ENCODE measurements at regions not wholly inside any gene's neighbourhood (a gene's known extent, or its start where the extent isn't known, plus 50 kb on each side); places are given as distances from the start of the nearest gene placed in this dataset.

DNA sequence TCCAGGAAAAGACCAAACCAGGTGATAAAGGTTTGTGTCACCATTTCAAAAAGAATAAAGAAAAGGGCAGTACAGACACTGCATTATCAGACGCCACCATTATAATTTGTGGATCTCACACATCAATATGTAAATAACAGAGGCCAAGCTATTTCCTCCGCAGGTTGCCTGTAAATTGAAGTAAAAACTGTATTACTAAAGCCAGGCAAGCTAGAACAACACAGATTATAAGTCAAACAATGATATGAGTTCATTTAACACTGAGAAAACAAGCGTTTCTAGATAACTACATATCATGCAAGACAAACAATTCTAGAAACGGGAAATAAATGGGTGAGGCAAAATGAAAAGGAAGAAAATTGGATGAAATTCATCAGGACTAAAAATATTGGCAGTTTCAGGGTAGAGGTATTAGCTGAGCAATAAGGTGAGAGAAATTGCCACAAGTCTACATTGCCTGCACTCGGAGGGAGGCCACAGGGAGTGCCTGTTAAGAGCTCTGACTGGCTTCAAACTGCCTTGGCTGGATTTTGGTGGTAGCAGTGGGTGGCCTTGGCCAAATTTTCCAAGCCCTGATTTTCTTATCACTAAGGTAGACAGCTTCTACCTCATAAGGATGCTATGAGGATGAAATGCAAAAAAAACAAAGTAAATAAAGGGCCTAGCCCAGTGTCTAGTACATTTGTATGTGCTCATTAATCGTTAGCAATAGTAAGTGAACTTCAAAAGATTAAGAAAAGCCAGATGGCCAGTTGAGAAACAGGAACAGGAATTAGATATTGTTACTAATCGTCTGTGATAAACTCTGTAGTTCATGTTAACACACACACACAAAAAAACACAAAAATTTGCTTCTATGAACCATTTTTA is 240.0 kb upstream of the NFE2L3 start:
- DNase-seq (ENCODE audit: low spot score), result no peak

DNA sequence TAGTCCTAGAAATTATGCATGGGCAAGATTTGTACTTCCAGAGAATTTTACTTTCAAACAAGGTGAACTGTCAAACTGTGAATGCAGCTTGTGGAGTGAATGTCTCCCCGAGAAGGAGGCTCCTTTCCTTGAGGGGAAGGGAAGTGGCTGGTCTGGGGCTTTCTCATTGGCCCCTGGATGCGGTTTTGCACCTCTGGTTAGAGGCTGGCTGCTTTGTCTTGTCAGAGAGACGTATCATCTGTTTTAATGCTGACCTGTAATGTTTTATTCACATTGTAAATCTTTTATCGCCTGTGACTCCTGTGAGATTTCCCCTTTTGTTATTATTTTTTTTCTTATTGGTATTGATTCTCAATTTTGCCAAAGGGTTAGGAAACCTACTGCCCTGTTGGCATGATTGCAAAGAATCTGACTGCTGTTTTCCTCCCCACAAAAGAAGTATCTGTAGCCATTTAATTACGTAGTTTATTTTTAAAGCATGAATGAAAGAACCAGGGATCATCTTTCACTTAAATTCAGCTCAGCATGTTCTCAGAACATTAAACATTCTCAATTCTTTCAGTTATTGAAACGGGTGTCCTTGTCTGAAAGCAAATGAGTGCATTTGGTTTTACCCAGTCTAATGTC is 238.3 kb upstream of the NFE2L3 start:
- no peak for DNase-seq (ENCODE audit: low spot score)

DNA sequence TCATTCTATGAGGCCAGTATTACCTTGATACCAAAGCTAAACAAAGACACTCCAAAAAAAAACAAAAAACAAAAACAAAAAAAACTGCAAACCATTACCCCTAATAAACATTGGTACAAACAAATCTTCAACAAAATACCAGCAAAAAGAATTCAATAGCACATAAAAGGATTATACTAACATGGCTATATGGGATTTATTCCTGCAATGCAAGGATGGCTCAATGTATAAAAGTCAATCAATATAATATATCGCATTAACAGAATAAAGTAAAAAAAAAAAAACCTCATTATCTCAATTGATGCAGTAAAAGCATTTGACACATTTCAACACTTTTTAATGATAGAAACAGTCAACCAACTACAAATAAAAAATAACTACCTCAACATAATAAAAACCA is 233.3 kb upstream of the NFE2L3 start:
- DNase-seq (ENCODE audit: low spot score), result no peak

DNA sequence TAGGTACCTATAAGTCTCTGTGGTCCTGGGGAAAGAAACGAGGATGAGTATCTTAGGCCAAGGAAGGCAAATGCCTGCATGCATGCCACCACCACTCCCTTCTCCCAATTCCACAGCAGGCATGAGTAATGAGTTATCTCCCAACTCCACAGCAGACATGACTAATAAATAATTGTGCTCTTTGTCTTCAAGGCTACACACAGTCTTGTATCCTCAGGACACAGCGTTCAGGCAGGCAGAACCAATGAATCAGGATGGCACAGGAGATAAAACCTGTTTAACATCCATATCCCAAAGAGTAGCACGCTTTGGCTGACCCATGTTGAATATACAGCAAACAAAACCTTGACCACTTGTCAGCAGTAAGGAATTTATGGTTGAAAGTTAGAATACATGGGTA is 229.7 kb upstream of the NFE2L3 start:
- no peak for DNase-seq (ENCODE audit: low spot score)

DNA sequence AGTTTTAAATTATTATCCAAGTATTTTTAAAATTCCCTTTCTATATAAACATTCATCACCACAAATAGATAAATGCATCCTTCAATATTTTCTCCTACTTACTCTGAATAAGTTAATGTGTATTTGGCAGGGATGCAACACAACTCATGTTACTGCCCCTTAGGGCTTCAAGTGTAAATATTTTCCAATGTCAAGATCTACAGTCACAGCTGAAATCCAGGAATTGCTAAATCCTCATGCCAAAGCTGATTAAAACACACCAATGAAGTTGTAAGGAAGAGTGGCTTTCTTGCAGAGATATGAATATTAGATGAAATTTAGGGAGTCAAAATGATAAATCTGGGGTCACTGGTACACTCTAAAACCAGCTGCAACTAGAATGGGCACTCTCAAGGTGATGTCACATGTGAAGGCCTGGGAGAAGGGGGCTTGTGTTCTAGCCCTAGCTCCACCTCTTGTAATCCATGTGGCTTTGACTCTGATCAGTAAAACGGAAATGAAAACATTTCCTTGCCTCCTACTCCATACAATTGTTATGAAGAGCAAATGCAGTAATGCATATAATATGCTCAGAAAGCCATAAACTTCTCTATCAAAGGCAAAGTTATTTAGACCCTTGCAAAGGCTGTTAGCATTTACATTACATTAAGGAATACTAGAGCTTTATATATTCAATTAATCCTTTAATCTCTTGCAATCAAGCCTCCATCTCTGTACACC is 228.1 kb upstream of the NFE2L3 start:
- DNase-seq (ENCODE audit: low spot score), result no peak

DNA sequence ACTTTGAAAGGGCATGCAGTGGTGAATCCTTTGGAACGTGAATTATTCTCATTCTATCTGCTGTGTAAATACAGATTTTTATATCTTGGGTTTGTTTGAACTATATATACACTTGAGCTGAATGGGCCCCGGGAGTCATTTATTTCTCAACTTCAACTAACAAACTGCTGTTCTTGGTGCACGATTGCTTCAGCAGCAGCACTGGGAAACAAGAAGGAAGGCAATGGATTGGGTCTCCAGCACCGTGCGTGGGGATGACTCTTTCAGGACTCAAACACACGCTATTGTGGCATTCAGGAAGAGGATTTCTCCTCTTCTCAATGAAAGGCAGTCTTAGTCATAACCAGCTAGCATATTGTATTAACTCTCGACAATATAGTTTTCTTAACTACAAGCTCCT is 226.0 kb upstream of the NFE2L3 start:
- no peak for DNase-seq (ENCODE audit: low spot score)

DNA sequence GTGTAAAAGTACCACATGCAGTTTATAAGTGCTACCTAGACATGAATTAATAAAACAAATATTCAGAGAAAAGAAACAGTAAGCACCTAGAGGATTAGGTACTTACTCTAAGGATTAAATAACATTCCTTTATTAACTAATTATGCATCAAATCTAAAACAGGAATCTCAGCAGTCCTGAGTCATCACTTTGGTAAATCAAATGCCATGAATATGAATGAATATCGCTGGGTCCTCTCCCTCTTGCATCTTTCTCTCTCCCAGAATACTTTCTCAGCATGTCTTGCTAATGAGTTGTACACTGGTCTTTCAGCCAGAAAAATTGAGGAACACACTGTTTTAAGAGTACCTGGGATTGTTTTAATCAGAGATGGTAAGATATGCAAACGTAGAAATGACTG is 225.5 kb upstream of the NFE2L3 start:
- no peak for DNase-seq (ENCODE audit: low spot score)

DNA sequence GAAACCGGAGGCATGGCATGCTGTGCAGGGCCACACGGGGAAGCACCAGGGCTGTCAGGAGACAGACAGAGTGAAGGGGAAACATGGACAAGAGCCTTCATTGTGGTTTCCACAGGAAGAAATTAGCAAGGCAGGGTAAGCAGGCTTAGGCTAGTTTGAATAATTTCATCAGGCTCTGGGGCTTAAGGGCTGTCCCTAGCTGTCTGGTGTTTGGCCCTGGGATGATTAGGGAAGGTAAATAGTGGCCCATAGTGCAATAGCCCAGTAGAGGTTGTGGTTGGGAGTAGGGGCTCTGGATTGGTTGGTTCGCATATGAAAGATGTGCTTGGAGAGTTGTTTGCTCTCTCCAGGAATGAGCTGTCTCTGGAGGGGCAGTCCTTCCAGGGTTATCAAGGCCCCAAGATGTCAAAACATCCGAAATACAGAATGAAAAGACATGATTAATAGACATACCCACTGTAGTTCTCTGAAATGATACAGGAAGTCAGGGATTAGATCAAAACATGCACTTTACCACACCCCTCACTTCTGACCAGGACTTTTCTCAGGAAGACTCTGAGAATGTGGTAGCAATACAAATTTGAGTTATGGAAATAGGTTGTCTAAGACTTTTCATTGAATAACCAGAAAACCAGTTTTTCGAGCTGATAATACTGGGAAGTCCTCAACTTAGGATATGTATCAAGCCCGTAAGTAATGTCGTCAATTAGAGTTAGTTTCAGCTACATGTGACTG is 224.9 kb upstream of the NFE2L3 start:
- no peak for DNase-seq (ENCODE audit: low spot score)

DNA sequence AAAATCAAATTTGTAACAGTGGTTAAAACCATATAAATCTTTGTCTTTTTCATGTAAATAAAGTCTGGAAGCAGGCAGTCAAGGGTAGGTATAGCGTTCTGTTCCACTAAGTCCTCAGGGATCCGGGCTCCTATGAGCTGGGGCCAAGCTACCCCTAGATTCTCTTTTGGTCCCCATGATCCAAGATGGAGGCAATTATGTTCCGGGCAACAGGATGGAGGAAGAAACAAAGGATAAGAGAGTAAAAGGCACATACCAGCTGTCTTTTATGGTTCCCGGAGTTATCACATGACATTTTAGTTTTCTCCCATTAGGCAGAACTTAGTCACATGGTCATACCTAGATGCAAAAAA is 224.4 kb upstream of the NFE2L3 start:
- no peak for DNase-seq (ENCODE audit: low spot score)

DNA sequence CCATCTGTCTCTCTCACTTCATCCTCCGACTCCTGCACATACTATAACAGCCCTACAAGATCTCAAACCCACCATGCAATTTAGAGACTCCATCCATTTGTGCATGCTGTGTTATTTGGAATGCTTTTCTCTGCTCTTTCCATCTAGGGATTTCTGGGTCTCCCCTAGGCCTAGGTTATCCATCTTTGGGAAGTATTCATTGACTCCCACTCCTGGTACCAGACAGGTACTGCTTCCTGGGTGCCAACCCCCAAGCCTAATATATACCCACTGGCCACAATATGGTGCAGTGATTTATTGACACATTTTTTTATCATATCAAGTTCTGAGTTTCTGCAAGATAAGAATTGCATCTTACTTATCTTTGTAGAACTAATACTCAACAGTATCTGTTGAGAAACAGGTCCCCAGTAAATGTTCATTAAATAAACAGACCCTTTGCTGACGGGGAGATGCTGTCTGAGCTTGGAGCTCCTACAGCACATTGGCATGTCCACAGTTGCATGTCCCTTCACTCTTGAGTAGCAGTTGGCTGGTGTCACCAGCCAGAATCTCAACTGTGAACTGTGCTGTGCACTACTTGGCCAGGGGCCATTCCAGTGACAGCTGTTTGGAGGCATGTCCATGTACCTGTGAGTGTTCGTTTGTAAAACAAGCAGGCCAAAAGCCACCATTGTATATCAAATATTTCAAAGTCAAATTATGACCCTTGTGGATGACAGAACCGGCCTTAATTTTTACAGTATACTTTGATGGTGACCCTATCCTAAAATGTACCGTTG is 223.3 kb upstream of the NFE2L3 start:
- DNase-seq (ENCODE audit: low spot score), result no peak

DNA sequence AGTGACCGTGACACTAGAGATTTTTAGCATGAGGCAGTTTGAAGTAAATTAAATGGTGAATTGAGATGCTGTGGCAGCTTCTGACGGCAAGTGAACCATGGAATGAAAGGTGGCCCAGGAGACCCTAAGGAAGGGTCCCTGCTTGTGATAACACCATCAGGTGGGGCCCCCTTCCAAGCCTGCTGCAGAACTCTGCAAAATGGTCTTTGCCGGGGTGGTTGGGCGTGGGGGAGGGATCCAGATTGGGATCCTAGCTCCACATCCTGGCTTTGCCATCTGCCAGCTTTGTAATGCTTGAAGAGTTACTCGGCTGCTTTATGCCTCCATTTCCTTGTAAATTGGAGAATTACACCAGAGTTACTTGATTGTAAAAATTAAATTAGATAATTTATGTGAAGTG is 222.6 kb upstream of the NFE2L3 start:
- DNase-seq (ENCODE audit: low spot score), result no peak

DNA sequence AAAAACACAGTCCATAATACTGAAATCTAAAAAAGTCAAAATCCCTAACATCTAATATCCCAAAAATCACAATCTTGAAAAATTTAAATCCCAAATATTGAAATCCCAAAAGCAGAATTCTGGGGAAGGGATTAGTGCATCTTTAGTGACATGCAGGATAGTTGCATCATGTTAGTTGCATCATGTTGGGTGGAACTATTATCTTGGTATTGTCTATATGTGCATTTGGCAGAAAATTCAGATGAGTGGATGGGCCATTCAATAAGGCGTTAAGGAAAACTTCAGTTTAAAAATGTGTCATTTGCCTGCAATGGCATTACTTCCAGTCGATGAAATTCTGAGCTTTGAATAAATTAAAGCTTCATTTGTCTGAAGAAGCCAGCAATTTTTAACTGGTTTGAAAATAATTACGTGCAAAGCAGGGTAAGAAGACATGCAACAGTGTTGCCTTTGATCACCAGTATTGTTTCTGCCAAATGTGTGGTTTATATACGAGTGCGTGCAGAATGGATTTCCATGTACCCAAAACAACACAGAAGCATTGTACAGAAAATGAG is 221.4 kb upstream of the NFE2L3 start:
- DNase-seq (ENCODE audit: low spot score), result no peak

DNA sequence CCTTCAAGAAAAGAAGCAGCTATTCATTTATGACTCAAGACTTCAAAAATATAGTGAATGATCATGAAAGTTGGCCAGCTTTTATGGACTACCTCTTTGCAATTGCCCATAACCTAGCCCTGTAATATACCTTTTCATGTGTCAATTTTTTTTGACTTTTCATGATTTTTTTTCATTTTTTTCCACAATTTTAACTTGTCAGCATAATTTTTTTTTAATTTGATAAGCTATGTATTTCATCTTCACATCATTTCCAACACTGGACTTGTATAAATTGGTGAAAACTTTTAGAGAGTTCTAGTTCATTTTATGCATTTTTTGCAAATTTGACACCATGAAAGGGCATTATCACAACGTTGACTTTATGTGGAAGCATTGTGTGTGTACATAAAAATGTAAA is 220.8 kb upstream of the NFE2L3 start:
- DNase-seq (ENCODE audit: low spot score), result no peak

DNA sequence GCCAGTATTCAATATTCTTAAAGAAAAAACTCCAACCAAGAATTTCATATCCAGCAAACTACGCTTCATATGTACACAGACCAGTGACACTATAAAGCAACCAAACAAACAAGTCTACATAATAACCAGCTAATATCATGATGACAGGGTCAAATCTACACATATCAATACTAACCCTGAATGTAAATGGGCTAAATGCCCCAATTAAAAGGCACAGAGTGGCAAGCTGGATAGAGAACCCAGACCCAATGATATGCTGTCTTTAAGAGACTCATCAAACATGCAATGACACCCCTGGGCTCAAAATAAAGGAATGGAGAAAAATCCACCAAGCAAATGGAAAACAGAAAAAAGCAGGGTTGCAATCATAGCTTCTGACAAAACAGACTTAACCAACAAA is 218.1 kb upstream of the NFE2L3 start:
- no peak for DNase-seq (ENCODE audit: low spot score)

DNA sequence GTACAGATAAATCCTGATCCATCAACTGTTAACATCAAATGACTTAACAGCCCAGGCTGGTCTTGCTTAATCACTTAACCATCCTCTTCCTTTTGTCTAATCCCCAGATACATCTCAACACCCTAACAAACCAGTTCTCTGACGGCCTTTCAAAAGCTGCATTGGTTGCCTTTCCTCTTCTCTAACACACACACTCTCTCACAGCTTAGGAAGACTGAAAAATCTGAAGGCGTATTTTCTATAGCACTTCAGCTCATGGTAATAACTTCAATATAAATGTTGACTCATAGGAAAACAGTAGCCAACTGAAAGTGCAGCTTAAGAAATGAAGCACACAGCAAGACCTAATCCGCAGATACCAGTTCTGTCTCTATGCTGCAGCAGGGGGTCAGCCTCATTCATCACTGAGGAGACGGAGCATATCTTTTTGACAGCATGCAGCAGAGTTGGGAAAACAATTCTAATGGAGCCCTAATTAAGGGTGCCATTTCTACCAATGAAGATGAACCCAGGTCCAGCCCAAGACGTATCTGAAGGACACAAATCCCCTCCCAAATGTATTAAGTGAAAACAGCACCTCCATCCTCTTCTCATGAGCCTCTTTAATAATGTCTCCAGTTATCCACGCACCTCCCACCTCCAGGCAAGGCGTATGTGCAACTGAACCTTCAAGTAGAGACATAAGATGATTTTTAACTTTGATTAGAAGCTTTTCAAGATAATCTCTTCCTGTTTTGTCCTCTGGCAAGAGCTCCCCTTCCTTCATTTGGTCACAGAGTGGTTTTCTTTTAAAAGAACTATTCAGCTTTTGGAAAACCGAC is 211.7 kb upstream of the NFE2L3 start:
- DNase-seq (ENCODE audit: low spot score), result no peak

DNA sequence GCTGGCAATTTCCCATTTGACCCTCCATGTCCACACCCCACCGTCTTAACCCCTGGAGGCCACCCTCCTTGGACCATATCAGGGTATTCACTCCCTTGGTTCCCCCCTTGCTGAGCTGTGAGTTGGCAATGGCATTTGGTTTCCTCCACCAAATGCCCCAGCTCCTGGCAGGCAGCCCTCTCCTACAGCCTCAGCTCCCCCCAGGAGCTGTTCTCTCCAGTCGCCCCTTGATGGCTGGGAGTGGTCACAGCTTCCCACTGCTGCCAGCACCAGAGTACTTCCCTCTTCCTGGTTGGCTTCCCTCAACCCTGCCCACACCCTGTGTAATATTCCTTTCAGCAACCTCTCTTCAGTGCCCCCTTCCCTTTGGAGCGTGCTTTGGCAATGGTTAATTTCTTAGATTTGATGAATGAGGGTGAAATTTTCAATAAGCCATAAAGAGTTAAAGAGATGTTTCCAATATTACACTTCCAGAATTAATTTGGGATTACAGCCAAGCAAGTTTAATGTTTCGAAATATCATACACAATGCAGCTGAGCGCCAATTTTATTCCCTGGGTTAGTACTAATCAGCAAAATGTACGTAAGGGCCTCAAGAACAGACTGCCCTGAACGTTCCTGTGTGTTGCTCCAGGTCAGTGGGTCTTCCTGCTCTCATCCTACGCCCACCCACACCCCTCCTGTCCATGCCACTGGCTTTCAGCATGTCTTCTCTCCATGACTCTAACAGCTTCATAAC is 207.1 kb upstream of the NFE2L3 start:
- DNase-seq (ENCODE audit: low spot score), result no peak

DNA sequence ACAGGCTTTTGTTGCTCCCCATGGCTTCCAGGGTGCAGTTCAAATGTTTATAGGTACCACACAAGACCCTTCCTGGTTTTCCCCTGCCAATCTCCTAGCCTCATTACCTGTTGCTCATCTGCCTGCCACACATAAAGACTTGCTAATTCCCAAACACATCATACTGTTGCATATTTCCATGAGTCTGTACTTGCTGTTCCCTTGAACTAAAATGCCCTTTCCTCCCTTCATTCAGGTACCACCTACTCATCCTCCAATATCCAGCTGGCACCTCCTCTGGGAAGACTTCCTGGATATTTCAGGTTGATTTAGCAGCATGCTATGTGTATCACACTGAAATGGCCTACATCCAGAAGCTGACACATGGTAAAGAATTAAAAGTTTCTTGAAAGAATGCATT is 206.4 kb upstream of the NFE2L3 start:
- DNase-seq (ENCODE audit: low spot score), result no peak

DNA sequence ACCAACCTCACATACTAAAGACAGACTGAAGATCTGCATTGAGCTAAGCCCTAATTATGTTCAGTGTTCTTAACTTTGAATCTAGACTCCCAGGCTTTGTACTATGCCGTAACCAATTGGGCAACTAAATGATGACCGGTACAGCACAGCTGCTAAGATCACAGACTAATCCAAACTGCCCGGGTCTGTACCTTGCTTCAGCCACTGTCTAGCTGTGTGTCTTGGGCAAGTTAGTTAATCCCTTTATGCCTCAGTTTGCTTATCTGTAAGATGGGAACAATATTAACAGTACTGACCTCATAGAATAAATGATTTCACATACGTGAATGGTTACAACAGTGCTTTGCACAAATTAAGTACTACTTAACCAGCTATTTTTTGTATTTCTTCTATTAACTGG is 205.8 kb upstream of the NFE2L3 start:
- no peak for DNase-seq (ENCODE audit: low spot score)

DNA sequence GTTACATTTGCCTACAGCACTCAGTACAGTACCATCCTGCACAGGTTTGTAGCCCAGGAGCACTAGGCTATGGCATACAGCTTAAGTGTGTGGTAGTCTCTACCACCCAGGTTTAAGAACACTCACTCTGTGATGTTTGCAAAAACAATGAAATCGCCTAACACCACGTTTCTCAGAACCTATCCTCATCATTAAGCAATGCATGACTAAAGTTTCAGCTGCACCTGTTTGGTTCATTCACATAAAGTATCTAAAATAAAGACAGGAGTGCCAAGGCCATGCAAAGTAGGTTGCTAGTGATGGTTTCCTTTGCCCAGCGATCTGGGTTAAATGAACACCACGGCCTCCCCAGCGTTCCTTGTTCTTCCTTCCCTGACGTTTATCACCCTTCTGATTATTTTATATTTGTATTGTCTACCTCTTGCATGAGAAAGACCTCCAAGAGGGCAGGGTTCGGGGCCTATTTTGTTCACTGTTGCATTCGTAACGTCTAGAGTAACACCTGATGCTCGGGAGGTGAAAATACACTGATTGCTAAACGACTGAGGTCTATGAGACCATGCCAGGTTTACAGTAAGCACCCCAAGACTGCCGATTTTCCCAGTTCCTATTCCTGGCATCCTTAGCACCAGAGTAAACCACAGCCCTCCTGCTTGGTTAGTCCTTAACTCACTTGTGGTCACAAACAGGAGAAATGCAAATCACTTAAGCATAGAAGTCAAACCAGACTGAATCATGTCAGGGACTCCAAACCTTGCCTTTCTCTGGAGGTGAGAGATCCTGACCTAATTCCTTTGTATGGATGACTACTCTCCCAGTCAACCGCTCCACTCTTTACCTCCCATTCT is 204.1 kb upstream of the NFE2L3 start:
- no peak for DNase-seq (ENCODE audit: low spot score)
